ENCODE measurements at regions not wholly inside any gene's neighbourhood (a gene's known extent, or its start where the extent isn't known, plus 50 kb on each side); places are given as distances from the start of the nearest gene placed in this dataset.

DNA sequence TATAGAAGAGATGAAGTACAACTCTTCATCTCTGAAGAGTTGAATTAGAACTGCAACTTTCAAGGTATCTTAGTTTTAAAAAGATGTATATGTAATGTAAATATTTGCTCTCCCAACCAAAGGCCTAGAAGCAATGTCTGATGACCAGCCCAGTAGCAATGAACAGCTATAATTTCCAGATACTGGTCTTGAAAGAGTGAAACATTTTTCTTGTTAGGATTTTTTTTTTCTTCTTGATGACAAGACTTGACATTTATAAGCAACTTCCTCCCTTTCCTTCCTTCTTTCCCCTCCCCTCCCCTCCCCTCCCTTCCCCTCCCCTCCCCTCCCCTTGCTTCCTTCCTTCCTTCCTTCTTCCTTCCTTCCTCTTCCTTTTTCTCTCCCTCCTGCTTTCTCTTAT is 423.4 kb downstream of the ZIC1 start:
- no peaks in the 10 kb centered on the region for H3F3A ChIP-seq (replicated peaks; ENCODE audit: low read depth)
- no peak overlapping the region for H2AFZ ChIP-seq
- no peak for TF ChIP-seq JUNB (IDR thresholded peaks at IDR 0.05; ENCODE audit: unreplicated experiment)
- no peak overlapping the region for H3K4me2 ChIP-seq
- H3K27me3 ChIP-seq (ENCODE audit: insufficient read depth) = no peaks in the 10 kb centered on the region
- ATAC-seq (no peak), DNase-seq (ENCODE audit: low spot score) (no peak)
- H4K20me1 ChIP-seq (replicated peaks; ENCODE audit: insufficient read depth) = no peaks in the 10 kb centered on the region
- no peaks in the 10 kb centered on the region for H3K79me2 ChIP-seq (replicated peaks; ENCODE audit: insufficient read depth)
- Mint-ChIP-seq H3K36me3 (ENCODE audit: low read depth) (no peaks in the 10 kb centered on the region), H3K9me3 (no peaks in the 10 kb centered on the region), H3K4me3 (no peak overlapping the region), H3K4me1 (peaks cover 3% of the 10 kb centered on the region; the same call in 1 of the 3 replicates), H3K27ac (no peak overlapping the region; the same call in 1 of the 2 replicates), H3K27me3 (ENCODE audit: insufficient read depth, low read depth, poor library complexity) (no peaks in the 10 kb centered on the region)
- H3K27ac ChIP-seq (ENCODE audit: low read depth) = no peak overlapping the region
- H3K4me3 ChIP-seq = no peak overlapping the region
- no peaks in the 10 kb centered on the region for H3K9me2 ChIP-seq (ENCODE audit: insufficient read depth)
- no peaks in the 10 kb centered on the region for H3K4me1 ChIP-seq (ENCODE audit: insufficient read depth)
- H3K36me3 ChIP-seq (ENCODE audit: insufficient read depth) = no peaks in the 10 kb centered on the region

DNA sequence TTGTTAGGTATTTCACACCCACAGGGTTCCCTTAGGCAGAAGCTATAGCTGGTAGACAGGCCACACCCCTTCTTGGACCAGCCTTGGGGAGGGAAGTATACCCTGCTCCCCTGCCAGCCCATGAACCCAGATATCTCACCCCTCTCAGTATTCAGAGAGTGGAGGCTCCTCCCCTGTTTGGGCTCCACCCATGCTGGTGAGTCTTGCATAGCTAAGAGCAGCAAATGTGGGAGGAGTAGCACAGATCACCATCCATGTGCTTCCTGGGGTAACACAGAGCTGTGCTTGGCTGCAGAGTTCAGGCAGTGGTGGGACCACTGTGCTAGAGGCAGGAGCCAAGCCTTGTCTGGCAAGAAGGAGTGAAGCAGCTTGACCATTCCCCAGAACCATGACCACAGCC is 427.2 kb downstream of the ZIC1 start:
- Mint-ChIP-seq H3K4me3 (no peak overlapping the region), H3K36me3 (ENCODE audit: low read depth) (no peaks in the 10 kb centered on the region), H3K4me1 (peaks cover 3% of the 10 kb centered on the region; the same call in 1 of the 3 replicates), H3K9me3 (no peaks in the 10 kb centered on the region; the same call in 2 of the 3 replicates), H3K27me3 (ENCODE audit: insufficient read depth, low read depth, poor library complexity) (no peaks in the 10 kb centered on the region), H3K27ac (no peak overlapping the region)
- Histone ChIP-seq H3K4me1 (ENCODE audit: insufficient read depth) (no peaks in the 10 kb centered on the region), H3K27ac (ENCODE audit: low read depth) (no peak overlapping the region), H4K20me1 (replicated peaks; ENCODE audit: insufficient read depth) (no peaks in the 10 kb centered on the region), H3F3A (replicated peaks; ENCODE audit: low read depth) (no peaks in the 10 kb centered on the region), H3K79me2 (replicated peaks; ENCODE audit: insufficient read depth) (no peaks in the 10 kb centered on the region), H3K9me2 (ENCODE audit: insufficient read depth) (no peaks in the 10 kb centered on the region), H3K27me3 (ENCODE audit: insufficient read depth) (no peaks in the 10 kb centered on the region), H3K4me2 (no peak overlapping the region), H2AFZ (no peak overlapping the region), H3K36me3 (ENCODE audit: insufficient read depth) (no peaks in the 10 kb centered on the region), H3K4me3 (no peak overlapping the region)
- ATAC-seq = no peak
- DNase-seq (ENCODE audit: low spot score) = no peak
- no peak for TF ChIP-seq EZH2 (IDR thresholded peaks at IDR 0.05; ENCODE audit: low read depth, unreplicated experiment)
- TF ChIP-seq CTCF (conservative IDR thresholded peaks at IDR 0.05; ENCODE audit: low read depth in 2 of 2) = no peak
- TF ChIP-seq, protein P1, sequence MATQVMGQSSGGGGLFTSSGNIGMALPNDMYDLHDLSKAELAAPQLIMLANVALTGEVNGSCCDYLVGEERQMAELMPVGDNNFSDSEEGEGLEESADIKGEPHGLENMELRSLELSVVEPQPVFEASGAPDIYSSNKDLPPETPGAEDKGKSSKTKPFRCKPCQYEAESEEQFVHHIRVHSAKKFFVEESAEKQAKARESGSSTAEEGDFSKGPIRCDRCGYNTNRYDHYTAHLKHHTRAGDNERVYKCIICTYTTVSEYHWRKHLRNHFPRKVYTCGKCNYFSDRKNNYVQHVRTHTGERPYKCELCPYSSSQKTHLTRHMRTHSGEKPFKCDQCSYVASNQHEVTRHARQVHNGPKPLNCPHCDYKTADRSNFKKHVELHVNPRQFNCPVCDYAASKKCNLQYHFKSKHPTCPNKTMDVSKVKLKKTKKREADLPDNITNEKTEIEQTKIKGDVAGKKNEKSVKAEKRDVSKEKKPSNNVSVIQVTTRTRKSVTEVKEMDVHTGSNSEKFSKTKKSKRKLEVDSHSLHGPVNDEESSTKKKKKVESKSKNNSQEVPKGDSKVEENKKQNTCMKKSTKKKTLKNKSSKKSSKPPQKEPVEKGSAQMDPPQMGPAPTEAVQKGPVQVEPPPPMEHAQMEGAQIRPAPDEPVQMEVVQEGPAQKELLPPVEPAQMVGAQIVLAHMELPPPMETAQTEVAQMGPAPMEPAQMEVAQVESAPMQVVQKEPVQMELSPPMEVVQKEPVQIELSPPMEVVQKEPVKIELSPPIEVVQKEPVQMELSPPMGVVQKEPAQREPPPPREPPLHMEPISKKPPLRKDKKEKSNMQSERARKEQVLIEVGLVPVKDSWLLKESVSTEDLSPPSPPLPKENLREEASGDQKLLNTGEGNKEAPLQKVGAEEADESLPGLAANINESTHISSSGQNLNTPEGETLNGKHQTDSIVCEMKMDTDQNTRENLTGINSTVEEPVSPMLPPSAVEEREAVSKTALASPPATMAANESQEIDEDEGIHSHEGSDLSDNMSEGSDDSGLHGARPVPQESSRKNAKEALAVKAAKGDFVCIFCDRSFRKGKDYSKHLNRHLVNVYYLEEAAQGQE (IDR thresholded peaks at IDR 0.05; ENCODE audit: unreplicated experiment) = no peak
- TF ChIP-seq JUNB (IDR thresholded peaks at IDR 0.05; ENCODE audit: unreplicated experiment) = no peak
- no peak for TF ChIP-seq ZNF462 (CRISPR knock-in tag; IDR thresholded peaks at IDR 0.05)

Data from GM23338 (cell line).